ENCODE measurements at regions not wholly inside any gene's neighbourhood (a gene's known extent, or its start where the extent isn't known, plus 50 kb on each side); places are given as distances from the start of the nearest gene placed in this dataset.

DNA sequence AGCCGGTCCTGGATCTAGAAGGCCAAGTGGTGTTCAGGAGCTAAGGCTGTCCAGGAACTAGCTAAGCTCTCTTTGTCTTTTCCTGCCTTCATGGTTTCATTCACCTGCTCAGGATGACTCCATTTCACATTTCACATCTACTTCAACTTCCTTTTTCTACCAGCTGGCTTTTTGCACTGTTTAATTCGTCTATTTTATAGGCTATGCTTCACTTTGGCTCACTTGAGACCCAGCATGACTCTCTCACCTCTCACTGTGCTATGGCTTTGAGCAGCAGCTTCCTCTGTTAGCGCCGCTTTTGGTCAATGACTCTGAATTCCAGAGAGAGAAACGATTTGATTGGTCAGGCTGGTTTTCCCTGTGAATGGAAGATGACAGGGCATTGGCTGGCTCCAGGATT, 213.5 kb upstream of the CLNK start:
- no peaks in the 10 kb centered on the region for H3K4me1 ChIP-seq (ENCODE audit: insufficient read depth, low read length, poor library complexity, severe bottlenecking)
- H3K4me3 ChIP-seq (ENCODE audit: low read depth, low read length, poor library complexity, severe bottlenecking) = no peak overlapping the region
- ChIA-PET POLR2A (ENCODE audit: low non-redundant PET) (no interaction called here), CTCF (no interaction called here)
- DNase-seq (ENCODE audit: low spot score) = no peak
- H3K9me3 ChIP-seq (ENCODE audit: low read depth, low read length, poor library complexity, severe bottlenecking) = peaks cover 34% of the 10 kb centered on the region
- no peak overlapping the region for H3K27ac ChIP-seq (ENCODE audit: low read depth, low read length, poor library complexity, severe bottlenecking)
- TF ChIP-seq EZH2 (IDR thresholded peaks at IDR 0.05; ENCODE audit: borderline replicate concordance, low read depth, low read length, poor library complexity, severe bottlenecking) = no peak
- TF ChIP-seq CTCF (conservative IDR thresholded peaks at IDR 0.05; ENCODE audit: low read depth, low read length) = no peak
- H3K27me3 ChIP-seq (replicated peaks; ENCODE audit: insufficient read depth, low read depth, low read length, poor library complexity) = no peaks in the 10 kb centered on the region
- BruUV-seq (replicated peaks) = no TSS peak
- H3K36me3 ChIP-seq (ENCODE audit: insufficient read depth, low read length, poor library complexity, severe bottlenecking) = no peaks in the 10 kb centered on the region
- intact Hi-C loops (cut with micrococcal nuclease; ENCODE audit: unreplicated experiment) = no loop called here

DNA sequence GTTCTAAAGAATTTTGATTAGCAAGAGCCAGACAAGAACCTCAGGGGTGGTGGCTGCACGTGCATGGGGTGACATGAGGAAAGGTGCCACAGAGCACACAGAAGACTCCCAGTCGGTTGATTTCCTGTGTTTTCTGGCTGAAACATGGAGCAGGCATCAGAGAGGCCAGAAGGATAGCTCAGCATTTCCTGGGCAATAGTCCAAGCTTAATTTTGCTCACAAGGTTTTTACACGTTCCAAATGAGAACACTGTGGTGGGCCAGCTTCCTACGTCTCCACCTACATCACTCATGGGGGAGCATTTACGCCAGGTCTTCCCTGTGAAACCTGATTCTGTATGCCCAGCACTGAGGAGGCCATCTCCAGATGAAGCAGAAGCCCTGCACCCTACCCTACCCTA, 212.5 kb upstream of the CLNK start:
- no peaks in the 10 kb centered on the region for H3K36me3 ChIP-seq (ENCODE audit: insufficient read depth, low read length, poor library complexity, severe bottlenecking)
- BruUV-seq (replicated peaks) = no TSS peak
- POLR2A ChIA-PET (ENCODE audit: low non-redundant PET) = no interaction called here
- CTCF ChIA-PET = no interaction called here
- no peak for TF ChIP-seq EZH2 (IDR thresholded peaks at IDR 0.05; ENCODE audit: borderline replicate concordance, low read depth, low read length, poor library complexity, severe bottlenecking)
- TF ChIP-seq CTCF (conservative IDR thresholded peaks at IDR 0.05; ENCODE audit: low read depth, low read length) = no peak
- H3K27ac ChIP-seq (ENCODE audit: low read depth, low read length, poor library complexity, severe bottlenecking) = no peak overlapping the region
- no peak for DNase-seq (ENCODE audit: low spot score)
- H3K4me1 ChIP-seq (ENCODE audit: insufficient read depth, low read length, poor library complexity, severe bottlenecking) = no peaks in the 10 kb centered on the region
- H3K9me3 ChIP-seq (ENCODE audit: low read depth, low read length, poor library complexity, severe bottlenecking) = peaks cover 40% of the 10 kb centered on the region
- intact Hi-C loops (cut with micrococcal nuclease; ENCODE audit: unreplicated experiment) = no loop called here
- no peaks in the 10 kb centered on the region for H3K27me3 ChIP-seq (replicated peaks; ENCODE audit: insufficient read depth, low read depth, low read length, poor library complexity)
- H3K4me3 ChIP-seq (ENCODE audit: low read depth, low read length, poor library complexity, severe bottlenecking) = no peak overlapping the region

DNA sequence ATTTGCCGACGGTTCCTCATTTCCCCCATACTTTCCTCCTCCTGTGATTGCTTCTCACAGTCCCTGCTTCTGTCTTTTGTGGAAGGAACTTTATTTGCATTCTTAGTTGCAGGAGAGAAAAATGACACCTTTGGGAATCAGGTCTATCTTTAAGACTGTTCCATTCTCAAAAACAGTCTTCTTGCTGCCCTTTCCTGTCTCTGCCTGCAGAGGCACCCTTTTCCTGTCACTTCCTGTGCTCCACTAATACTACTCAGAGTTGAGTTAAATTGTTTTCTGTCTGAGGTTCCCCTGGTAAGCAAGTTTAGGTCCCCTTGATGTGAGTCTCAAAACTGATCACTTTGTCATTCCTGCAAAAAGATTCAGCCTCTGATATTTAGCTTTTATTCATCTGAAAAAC, 208.8 kb upstream of the CLNK start:
- H3K4me3 ChIP-seq (ENCODE audit: low read depth, low read length, poor library complexity, severe bottlenecking) = no peak overlapping the region
- intact Hi-C loops (cut with micrococcal nuclease; ENCODE audit: unreplicated experiment) = no loop called here
- CTCF ChIA-PET = no interaction called here
- H3K27ac ChIP-seq (ENCODE audit: low read depth, low read length, poor library complexity, severe bottlenecking) = no peak overlapping the region
- DNase-seq (ENCODE audit: low spot score) = no peak
- BruUV-seq (replicated peaks) = no TSS peak
- no peaks in the 10 kb centered on the region for H3K4me1 ChIP-seq (ENCODE audit: insufficient read depth, low read length, poor library complexity, severe bottlenecking)
- POLR2A ChIA-PET (ENCODE audit: low non-redundant PET) = no interaction called here
- H3K27me3 ChIP-seq (replicated peaks; ENCODE audit: insufficient read depth, low read depth, low read length, poor library complexity) = no peaks in the 10 kb centered on the region
- TF ChIP-seq CTCF (conservative IDR thresholded peaks at IDR 0.05; ENCODE audit: low read depth, low read length) (no peak), EZH2 (IDR thresholded peaks at IDR 0.05; ENCODE audit: borderline replicate concordance, low read depth, low read length, poor library complexity, severe bottlenecking) (no peak)
- H3K9me3 ChIP-seq (ENCODE audit: low read depth, low read length, poor library complexity, severe bottlenecking) = peaks cover 55% of the 10 kb centered on the region
- H3K36me3 ChIP-seq (ENCODE audit: insufficient read depth, low read length, poor library complexity, severe bottlenecking) = no peaks in the 10 kb centered on the region

Data from A673 (cell line).